ENCODE measurements at regions not wholly inside any gene's neighbourhood (a gene's known extent, or its start where the extent isn't known, plus 50 kb on each side); places are given as distances from the start of the nearest gene placed in this dataset.
A peak's percentile ranks its signal among the peaks of the same experiment; 100 is the strongest.

- no peaks in the 10 kb centered on the region for H3K36me3 ChIP-seq (ENCODE audit: insufficient read depth, low read length, poor library complexity, severe bottlenecking)
- H3K4me3 ChIP-seq (ENCODE audit: low read depth, low read length, poor library complexity, severe bottlenecking) = no peak overlapping the region
- CTCF ChIA-PET = no interaction called here
- DNase-seq (ENCODE audit: low spot score) = peak; percentile 50
- intact Hi-C loops (cut with micrococcal nuclease; ENCODE audit: unreplicated experiment) = no loop called here
- no peaks in the 10 kb centered on the region for H3K9me3 ChIP-seq (ENCODE audit: low read depth, low read length, poor library complexity, severe bottlenecking)
- H3K4me1 ChIP-seq (ENCODE audit: insufficient read depth, low read length, poor library complexity, severe bottlenecking) = peaks cover 9% of the 10 kb centered on the region
- no peaks in the 10 kb centered on the region for H3K27me3 ChIP-seq (replicated peaks; ENCODE audit: insufficient read depth, low read depth, low read length, poor library complexity)
- no peak for TF ChIP-seq CTCF (conservative IDR thresholded peaks at IDR 0.05; ENCODE audit: low read depth, low read length)
- no peak for TF ChIP-seq EZH2 (IDR thresholded peaks at IDR 0.05; ENCODE audit: borderline replicate concordance, low read depth, low read length, poor library complexity, severe bottlenecking)
- POLR2A ChIA-PET (ENCODE audit: low non-redundant PET) = no interaction called here
- no TSS peak for BruUV-seq (replicated peaks)
- no peak overlapping the region for H3K27ac ChIP-seq (ENCODE audit: low read depth, low read length, poor library complexity, severe bottlenecking)
Measured at GRCh38 chr20:8073024-8073832, 53.7 kb upstream of the TMX4 start.

- TF ChIP-seq EZH2 (IDR thresholded peaks at IDR 0.05; ENCODE audit: borderline replicate concordance, low read depth, low read length, poor library complexity, severe bottlenecking) (no peak), CTCF (conservative IDR thresholded peaks at IDR 0.05; ENCODE audit: low read depth, low read length) (no peak)
- ChIA-PET CTCF (no interaction called here), POLR2A (ENCODE audit: low non-redundant PET) (no interaction called here)
- intact Hi-C loops (cut with micrococcal nuclease; ENCODE audit: unreplicated experiment) = no loop called here
- no TSS peak for BruUV-seq (replicated peaks)
- Histone ChIP-seq H3K27ac (ENCODE audit: low read depth, low read length, poor library complexity, severe bottlenecking) (no peak overlapping the region), H3K4me1 (ENCODE audit: insufficient read depth, low read length, poor library complexity, severe bottlenecking) (peaks cover 9% of the 10 kb centered on the region), H3K36me3 (ENCODE audit: insufficient read depth, low read length, poor library complexity, severe bottlenecking) (no peaks in the 10 kb centered on the region), H3K27me3 (replicated peaks; ENCODE audit: insufficient read depth, low read depth, low read length, poor library complexity) (no peaks in the 10 kb centered on the region), H3K9me3 (ENCODE audit: low read depth, low read length, poor library complexity, severe bottlenecking) (no peaks in the 10 kb centered on the region), H3K4me3 (ENCODE audit: low read depth, low read length, poor library complexity, severe bottlenecking) (no peak overlapping the region)
- no peak for DNase-seq (ENCODE audit: low spot score)
Measured at GRCh38 chr20:8074931-8075330, 55.4 kb upstream of the TMX4 start.

GRCh38 chr20:8076306-8077136 is 55.5 kb upstream of the PLCB1 start:
- H3K36me3 ChIP-seq (ENCODE audit: insufficient read depth, low read length, poor library complexity, severe bottlenecking) = no peaks in the 10 kb centered on the region
- H3K27ac ChIP-seq (ENCODE audit: low read depth, low read length, poor library complexity, severe bottlenecking) = no peak overlapping the region
- H3K27me3 ChIP-seq (replicated peaks; ENCODE audit: insufficient read depth, low read depth, low read length, poor library complexity) = no peaks in the 10 kb centered on the region
- POLR2A ChIA-PET (ENCODE audit: low non-redundant PET) = interaction anchor here (0.6 kb wide), 1 partner anchor 107 kb away, joined by 9 read pairs; no protein-coding TSS in a partner anchor
- intact Hi-C loops (cut with micrococcal nuclease; ENCODE audit: unreplicated experiment) = no loop called here
- no peaks in the 10 kb centered on the region for H3K9me3 ChIP-seq (ENCODE audit: low read depth, low read length, poor library complexity, severe bottlenecking)
- no peak for DNase-seq (ENCODE audit: low spot score)
- no peak for TF ChIP-seq EZH2 (IDR thresholded peaks at IDR 0.05; ENCODE audit: borderline replicate concordance, low read depth, low read length, poor library complexity, severe bottlenecking)
- no peak for TF ChIP-seq CTCF (conservative IDR thresholded peaks at IDR 0.05; ENCODE audit: low read depth, low read length)
- no peak overlapping the region for H3K4me3 ChIP-seq (ENCODE audit: low read depth, low read length, poor library complexity, severe bottlenecking)
- peaks cover 9% of the 10 kb centered on the region for H3K4me1 ChIP-seq (ENCODE audit: insufficient read depth, low read length, poor library complexity, severe bottlenecking)
- CTCF ChIA-PET = no interaction called here
- BruUV-seq (replicated peaks) = no TSS peak
